ENCODE measurements at regions not wholly inside any gene's neighbourhood (a gene's known extent, or its start where the extent isn't known, plus 50 kb on each side); places are given as distances from the start of the nearest gene placed in this dataset.
A peak's percentile ranks its signal among the peaks of the same experiment; 100 is the strongest.

- H4K20me1 ChIP-seq (ENCODE audit: insufficient read depth) = peaks cover 8% of the 10 kb centered on the region; the same call in 1 of the 2 replicates
- TF ChIP-seq REST (IDR thresholded peaks at IDR 0.05; ENCODE audit: low read depth, low read length) = no peak
- no peak overlapping the region for H3K4me2 ChIP-seq
- H3K27me3 ChIP-seq (ENCODE audit: insufficient read depth) = no peaks in the 10 kb centered on the region
- H3K27ac ChIP-seq (ENCODE audit: low read depth in 2 of 2, low read length in 1 of 2) = no peak overlapping the region
- no peak for DNase-seq
- no peaks in the 10 kb centered on the region for H3K9me3 ChIP-seq
- H2AFZ ChIP-seq (ENCODE audit: low read depth) = no peak overlapping the region
- H3K36me3 ChIP-seq (replicated peaks in 1 of 2; ENCODE audit: control insufficient read depth in 1 of 2, insufficient read depth in 2 of 2, low read length in 1 of 2) = no peaks in the 10 kb centered on the region
- H3K9ac ChIP-seq = no peak overlapping the region
- POLR2A ChIA-PET = interaction anchor here (0.6 to 1.0 kb wide), 2 partner anchors 139 to 192 kb away, joined by 3 to 4 read pairs; no protein-coding TSS in a partner anchor
- H3K79me2 ChIP-seq (ENCODE audit: insufficient read depth) = no peaks in the 10 kb centered on the region
- H3K4me1 ChIP-seq (ENCODE audit: control insufficient read depth in 1 of 2, insufficient read depth in 2 of 2, low read depth in 1 of 2, low read length in 1 of 2) = peaks cover 0 to 48% of the 10 kb centered on the region in 2 experiments; a peak in 2 of 4 replicates
- no peaks in the 10 kb centered on the region for H3F3A ChIP-seq (replicated peaks; ENCODE audit: insufficient read depth)
- H3K9me2 ChIP-seq = no peaks in the 10 kb centered on the region
- no peak overlapping the region for H3K4me3 ChIP-seq (ENCODE audit: low read depth in 2 of 2, low read length in 1 of 2)
- WGBS (ENCODE audit: low lambda C conversion rate) = 64% methylated on average over 16 of the region's 16 CpGs
- CTCF ChIA-PET = interaction anchor here (0.6 to 4.2 kb wide), 20 partner anchors 14 to 194 kb away, joined by 3 to 23 read pairs (median 4); no protein-coding TSS in a partner anchor
Measured at GRCh38 chr16:85422196-85422631, 190.9 kb upstream of the GSE1 start.

- Histone ChIP-seq H3K27me3 (ENCODE audit: insufficient read depth) (no peaks in the 10 kb centered on the region), H3K4me2 (no peak overlapping the region), H3K4me1 (ENCODE audit: control insufficient read depth in 1 of 2, insufficient read depth in 2 of 2, low read depth in 1 of 2, low read length in 1 of 2) (peaks cover 0 to 42% of the 10 kb centered on the region in 2 experiments; a peak in 2 of 4 replicates), H3K9ac (no peak overlapping the region), H2AFZ (ENCODE audit: low read depth) (no peak overlapping the region), H3F3A (replicated peaks; ENCODE audit: insufficient read depth) (no peaks in the 10 kb centered on the region), H4K20me1 (ENCODE audit: insufficient read depth) (peaks cover 8% of the 10 kb centered on the region; the same call in 1 of the 2 replicates), H3K9me3 (no peaks in the 10 kb centered on the region), H3K4me3 (ENCODE audit: low read depth in 2 of 2, low read length in 1 of 2) (no peak overlapping the region), H3K36me3 (replicated peaks in 1 of 2; ENCODE audit: control insufficient read depth in 1 of 2, insufficient read depth in 2 of 2, low read length in 1 of 2) (no peaks in the 10 kb centered on the region), H3K9me2 (no peaks in the 10 kb centered on the region), H3K79me2 (ENCODE audit: insufficient read depth) (no peaks in the 10 kb centered on the region), H3K27ac (ENCODE audit: low read depth in 2 of 2, low read length in 1 of 2) (no peak overlapping the region)
- 0 out of 2 replicates have a peak, but pooled peaks have one; percentile 9 for TF ChIP-seq RAD21 (IDR thresholded peaks at IDR 0.05; ENCODE audit: low read length)
- TF ChIP-seq PBX3 (IDR thresholded peaks at IDR 0.05) = no peak
- CTCF ChIA-PET = interaction anchor here (0.9 to 4.2 kb wide), 9 partner anchors 13 to 193 kb away, joined by 4 to 23 read pairs (median 8); no protein-coding TSS in a partner anchor
- DNase-seq = no peak
- 85% methylated on average over 11 of the region's 23 CpGs for WGBS (ENCODE audit: low lambda C conversion rate)
- POLR2A ChIA-PET = interaction anchor here (0.6 kb wide), 1 partner anchor 191 kb away, joined by 4 read pairs; no protein-coding TSS in a partner anchor
Measured at GRCh38 chr16:85422632-85423550, 190.2 kb upstream of the GSE1 start.
